K562 (cell line): ENCODE measurements at regions not wholly inside any gene's neighbourhood (a gene's known extent, or its start where the extent isn't known, plus 50 kb on each side); places are given as distances from the start of the nearest gene placed in this dataset.

Experiments used
- ATAC-seq: fragments of 200-7000 bp; cut with Tn5 transposase; 3 replicates; pipeline ENCODE4 v1.9.1; 2020; ENCODE audit warnings: moderate library complexity
- BruUV-seq: library from RNA; stranded (reverse); fragments of 400-500 nt; replicated peaks from 2 replicates; lab custom pipeline; 2021; lab: Mats Ljungman, UMichigan
- CTCF ChIA-PET: fragments of 300-600 bp; formaldehyde crosslinking; extraction: SDS; loops from one replicate; lab custom pipeline; 2021; ENCODE audit warnings: low intra/inter-chr PET ratio; lab: Yijun Ruan, JAX
- POLR2A ChIA-PET: fragments of 300-600, 350-650 bp; sonication (Branson Sonifier 250); formaldehyde crosslinking; extraction: SDS; loops from one replicate; lab custom pipeline; 2021; ENCODE audit warnings: antibody characterized with exemption, inconsistent platforms; lab: Yijun Ruan, JAX
- DNase-seq, 4 experiments: peaks; one replicate each; pipeline versions ENCODE4 v3.0.0 to v3.0.0-alpha.2; 2011 to 2018; ENCODE audit warnings: low spot score in 3 of 4, mixed read lengths in 3 of 4; ENCODE audit errors: extremely low read depth in 1 of 4
- FAIRE-seq: peaks from 2 replicates; lab custom pipeline; 2011; peaks lifted over from hg19 to GRCh38; lab: Jason Lieb, UNC
- H2AFZ ChIP-seq: 2 replicates; pipeline ENCODE4 v1.6.0; 2011; ENCODE audit warnings: low read depth, low read length, control low read depth, inconsistent platforms
- H3K27ac ChIP-seq: fragments of 200-600 bp; 3 replicates; pipeline ENCODE4 v1.8.0; 2011; ENCODE audit warnings: low read depth, mild to moderate bottlenecking, control low read depth, inconsistent platforms, low read length, moderate library complexity, mixed read lengths; ENCODE audit errors: extremely low read depth
- H3K27me3 ChIP-seq, 2 experiments: fragments of 300-600 bp in 1 of 2; 2 replicates in 1 of 2; 3 replicates in 1 of 2; pipeline versions ENCODE4 v1.6.0 to v1.8.0; 2011; ENCODE audit warnings: inconsistent platforms in 2 of 2, low read length in 2 of 2, mild to moderate bottlenecking in 1 of 2, mixed read lengths in 1 of 2, moderate library complexity in 1 of 2; ENCODE audit not compliant: control insufficient read depth in 2 of 2, insufficient read depth in 2 of 2
- H3K36me3 ChIP-seq: fragments of 300-600 bp; 3 replicates; pipeline ENCODE4 v1.8.0; 2011; ENCODE audit warnings: mild to moderate bottlenecking, low read length, inconsistent platforms; ENCODE audit not compliant: control insufficient read depth, insufficient read depth
- H3K4me1 ChIP-seq, 2 experiments: fragments of 200-600 bp in 1 of 2; replicated peaks in 1 of 2; 2 replicates in 1 of 2; 3 replicates in 1 of 2; pipeline versions ENCODE4 v1.5.1 to v1.8.0; 2011; ENCODE audit warnings: inconsistent platforms in 2 of 2, low read length in 2 of 2, mild to moderate bottlenecking in 1 of 2, mixed read lengths in 1 of 2, moderate library complexity in 1 of 2; ENCODE audit not compliant: control insufficient read depth in 2 of 2, insufficient read depth in 2 of 2
- H3K4me2 ChIP-seq: 2 replicates; pipeline ENCODE4 v1.6.1; 2011; ENCODE audit warnings: low read length, control low read depth, inconsistent platforms, mixed read lengths; ENCODE audit not compliant: insufficient read depth
- H3K4me3 ChIP-seq: fragments of 200-600 bp; sonication (generic), shearing (Covaris generic); 2 replicates; pipeline ENCODE4 v1.5.1; 2016; ENCODE audit warnings: control low read depth, inconsistent platforms
- H3K79me2 ChIP-seq: fragments of 200-600 bp; 3 replicates; pipeline ENCODE4 v1.8.0; 2011; ENCODE audit warnings: low read length, inconsistent platforms; ENCODE audit not compliant: control insufficient read depth, insufficient read depth
- H3K9ac ChIP-seq, 2 experiments: 2 replicates each; pipeline versions ENCODE4 v1.6.0 to v1.6.1; 2011; ENCODE audit warnings: low read depth in 2 of 2, low read length in 2 of 2, control low read depth in 1 of 2, inconsistent platforms in 1 of 2, mild to moderate bottlenecking in 1 of 2, mixed read lengths in 1 of 2; ENCODE audit not compliant: insufficient read depth in 1 of 2
- H3K9me1 ChIP-seq: one replicate; pipeline ENCODE4 v1.6.0; 2011; ENCODE audit warnings: inconsistent platforms, mild to moderate bottlenecking, low read length, moderate library complexity; ENCODE audit not compliant: control insufficient read depth, insufficient read depth
- H3K9me3 ChIP-seq: replicated peaks from 2 replicates; pipeline ENCODE4 v1.5.1; 2011; ENCODE audit warnings: low read depth, low read length, inconsistent platforms; ENCODE audit not compliant: control insufficient read depth, insufficient read depth
- H4K20me1 ChIP-seq: replicated peaks from 2 replicates; pipeline ENCODE4 v1.6.1; 2011; ENCODE audit warnings: low read length, inconsistent platforms, mixed read lengths; ENCODE audit not compliant: control insufficient read depth, insufficient read depth
- JUND ChIP-seq, 2 experiments: IDR thresholded peaks; 2 replicates in 1 of 2; 3 replicates in 1 of 2; pipeline ENCODE4 v1.6.1; 2011; ENCODE audit warnings: borderline replicate concordance in 2 of 2, low read depth in 2 of 2, low read length in 2 of 2, improper control_type of control experiment in 1 of 2, missing biosample characterization in 1 of 2, missing genetic modification characterization in 1 of 2, missing genetic modification reagents in 1 of 2
- SAFB2 ChIP-seq: fragments of 200-400 bp; formaldehyde crosslinking; IDR thresholded peaks from 2 replicates; pipeline ENCODE4 v1.6.1; 2018; ENCODE audit warnings: borderline replicate concordance, low read length, low read depth, moderate library complexity; ENCODE audit not compliant: severe bottlenecking
- in situ Hi-C: fragments of 300-500 bp; cut with MboI; formaldehyde crosslinking; loops from 4 replicates; pipeline ENCODE4 v1.15.0; 2018; ENCODE audit warnings: inconsistent platforms, mixed read lengths
- intact Hi-C: fragments of 100-400 bp; cut with micrococcal nuclease; formaldehyde crosslinking; loops from 2 replicates; pipeline ENCODE4 v1.14.2; 2022
- TF ChIP-seq, protein P1 (sequence below): fragments of 250-450 bp; sonication (Bioruptor Pico); IDR thresholded peaks from 2 replicates; pipeline ENCODE4 v1.4.0; 2020; ENCODE audit warnings: borderline replicate concordance

DNA sequence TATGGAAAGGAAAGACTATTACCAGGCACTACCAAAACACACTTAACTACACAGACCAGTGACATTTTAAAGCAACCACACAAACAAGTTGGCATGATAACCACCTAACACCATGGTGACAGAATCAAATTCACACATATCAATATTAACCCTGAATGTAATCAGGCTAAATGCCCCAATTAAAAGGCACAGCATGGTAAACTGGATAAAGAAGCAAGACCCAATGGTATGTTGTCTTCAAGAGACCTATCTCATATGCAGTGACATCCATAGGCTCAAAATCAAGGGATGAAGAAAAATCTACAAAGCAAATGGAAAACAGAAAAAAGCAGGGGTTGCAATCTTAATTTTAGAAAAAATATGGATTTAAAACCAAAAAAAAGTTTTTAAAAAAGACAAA, 86.0 kb downstream of the SAMD9 start:
- H3K4me3 ChIP-seq = no peak overlapping the region
- H3K4me1 ChIP-seq = peaks cover 5% of the 10 kb centered on the region in 2 experiments; a peak in 3 of 5 replicates
- H3K4me2 ChIP-seq = no peak overlapping the region
- intact Hi-C loops = no loop called here
- FAIRE-seq = no peak
- in situ Hi-C loops = no loop called here
- no peak overlapping the region for H3K9ac ChIP-seq
- ChIA-PET POLR2A (no interaction called here), CTCF (no interaction called here)
- no peaks in the 10 kb centered on the region for H3K36me3 ChIP-seq
- H3K27ac ChIP-seq = no peak overlapping the region
- no peaks in the 10 kb centered on the region for H3K9me1 ChIP-seq
- H3K27me3 ChIP-seq = no peaks in the 10 kb centered on the region
- no TSS peak for BruUV-seq
- no peak overlapping the region for H2AFZ ChIP-seq
- no peak for DNase-seq
- no peak for ATAC-seq
- TF ChIP-seq SAFB2 (no peak), JUND (IDR thresholded peaks at IDR 0.05; ENCODE audit: borderline replicate concordance, low read depth, low read length) (no peak), JUND (tag; IDR thresholded peaks at IDR 0.05; ENCODE audit: borderline replicate concordance, low read depth, low read length) (no peak)
- 0 out of 2 replicates have a peak, but pooled peaks cover 3% of the 10 kb centered on the region for H3K9me3 ChIP-seq
- no peaks in the 10 kb centered on the region for H4K20me1 ChIP-seq
- no peaks in the 10 kb centered on the region for H3K79me2 ChIP-seq

DNA sequence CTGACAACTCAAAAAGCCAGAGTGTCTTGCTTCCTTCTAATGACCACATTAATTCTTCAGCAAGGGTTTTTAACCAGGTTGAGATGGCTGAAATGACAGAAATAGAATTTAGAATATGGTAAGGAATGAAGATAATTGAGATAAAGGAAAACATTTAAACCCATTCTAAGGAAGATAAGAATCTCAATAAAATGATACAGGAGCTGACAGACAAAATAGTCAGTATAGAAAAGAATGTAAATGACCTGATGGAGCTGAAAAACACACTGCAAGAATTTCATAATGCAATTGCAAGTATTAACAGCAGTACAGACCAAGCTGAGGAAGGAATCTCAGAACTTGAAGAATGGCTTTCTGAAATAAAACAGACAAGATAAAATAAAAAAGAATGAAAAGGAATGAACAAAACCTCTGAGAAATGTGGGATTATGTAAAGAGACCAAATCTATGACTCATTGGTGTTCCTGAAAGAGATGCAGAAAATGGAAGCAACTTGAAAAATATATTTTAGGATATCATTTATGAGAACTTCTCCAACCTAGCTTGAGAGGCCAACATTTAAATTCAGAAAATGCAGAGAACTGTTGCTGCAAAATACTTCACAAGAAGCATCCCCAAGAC, 87.1 kb downstream of the SAMD9 start:
- ChIA-PET CTCF (no interaction called here), POLR2A (no interaction called here)
- no peak for DNase-seq
- Histone ChIP-seq H3K4me1 (peaks cover 5% of the 10 kb centered on the region in 2 experiments; a peak in 3 of 5 replicates), H4K20me1 (no peaks in the 10 kb centered on the region), H3K36me3 (no peaks in the 10 kb centered on the region), H3K27ac (no peak overlapping the region)
- in situ Hi-C loops = no loop called here
- intact Hi-C loops = no loop called here
- TF ChIP-seq, protein P1, sequence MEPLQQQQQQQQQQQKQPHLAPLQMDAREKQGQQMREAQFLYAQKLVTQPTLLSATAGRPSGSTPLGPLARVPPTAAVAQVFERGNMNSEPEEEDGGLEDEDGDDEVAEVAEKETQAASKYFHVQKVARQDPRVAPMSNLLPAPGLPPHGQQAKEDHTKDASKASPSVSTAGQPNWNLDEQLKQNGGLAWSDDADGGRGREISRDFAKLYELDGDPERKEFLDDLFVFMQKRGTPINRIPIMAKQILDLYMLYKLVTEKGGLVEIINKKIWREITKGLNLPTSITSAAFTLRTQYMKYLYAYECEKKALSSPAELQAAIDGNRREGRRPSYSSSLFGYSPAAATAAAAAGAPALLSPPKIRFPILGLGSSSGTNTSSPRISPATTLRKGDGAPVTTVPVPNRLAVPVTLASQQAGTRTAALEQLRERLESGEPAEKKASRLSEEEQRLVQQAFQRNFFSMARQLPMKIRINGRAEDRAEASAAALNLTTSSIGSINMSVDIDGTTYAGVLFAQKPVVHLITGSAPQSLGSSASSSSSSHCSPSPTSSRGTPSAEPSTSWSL (CRISPR knock-in tag) = no peak
- TF ChIP-seq, all 486 proteins: peak for 0
- no peak for FAIRE-seq
- no TSS peak for BruUV-seq
- no peaks in the 10 kb centered on the region for H3K9me1 ChIP-seq
- no peaks in the 10 kb centered on the region for H3K27me3 ChIP-seq
- 0 out of 2 replicates have a peak, but pooled peaks cover 3% of the 10 kb centered on the region for H3K9me3 ChIP-seq
- no peak overlapping the region for H3K4me2 ChIP-seq
- H3K9ac ChIP-seq = no peak overlapping the region
- no peak overlapping the region for H2AFZ ChIP-seq
- H3K4me3 ChIP-seq = no peak overlapping the region
- no peak for ATAC-seq
- no peaks in the 10 kb centered on the region for H3K79me2 ChIP-seq
